ENCODE measurements at regions not wholly inside any gene's neighbourhood (a gene's known extent, or its start where the extent isn't known, plus 50 kb on each side); places are given as distances from the start of the nearest gene placed in this dataset.

- TF ChIP-seq, protein P1, sequence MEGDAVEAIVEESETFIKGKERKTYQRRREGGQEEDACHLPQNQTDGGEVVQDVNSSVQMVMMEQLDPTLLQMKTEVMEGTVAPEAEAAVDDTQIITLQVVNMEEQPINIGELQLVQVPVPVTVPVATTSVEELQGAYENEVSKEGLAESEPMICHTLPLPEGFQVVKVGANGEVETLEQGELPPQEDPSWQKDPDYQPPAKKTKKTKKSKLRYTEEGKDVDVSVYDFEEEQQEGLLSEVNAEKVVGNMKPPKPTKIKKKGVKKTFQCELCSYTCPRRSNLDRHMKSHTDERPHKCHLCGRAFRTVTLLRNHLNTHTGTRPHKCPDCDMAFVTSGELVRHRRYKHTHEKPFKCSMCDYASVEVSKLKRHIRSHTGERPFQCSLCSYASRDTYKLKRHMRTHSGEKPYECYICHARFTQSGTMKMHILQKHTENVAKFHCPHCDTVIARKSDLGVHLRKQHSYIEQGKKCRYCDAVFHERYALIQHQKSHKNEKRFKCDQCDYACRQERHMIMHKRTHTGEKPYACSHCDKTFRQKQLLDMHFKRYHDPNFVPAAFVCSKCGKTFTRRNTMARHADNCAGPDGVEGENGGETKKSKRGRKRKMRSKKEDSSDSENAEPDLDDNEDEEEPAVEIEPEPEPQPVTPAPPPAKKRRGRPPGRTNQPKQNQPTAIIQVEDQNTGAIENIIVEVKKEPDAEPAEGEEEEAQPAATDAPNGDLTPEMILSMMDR (conservative IDR thresholded peaks at IDR 0.05; ENCODE audit: low read length) = no peak
- no peak for TF ChIP-seq EZH2phosphoT487 (IDR thresholded peaks at IDR 0.05; ENCODE audit: borderline replicate concordance, low read depth, low read length)
Observed at GRCh38 chr12:59446116-59446515, 149.7 kb upstream of the SLC16A7 start.
